ENCODE measurements at regions not wholly inside any gene's neighbourhood (a gene's known extent, or its start where the extent isn't known, plus 50 kb on each side); places are given as distances from the start of the nearest gene placed in this dataset.
"Not testable (repeated sequence)": the region's sequence is repeated elsewhere in the genome, so short reads cannot be mapped to it uniquely, and the experiment has no call there.

DNA sequence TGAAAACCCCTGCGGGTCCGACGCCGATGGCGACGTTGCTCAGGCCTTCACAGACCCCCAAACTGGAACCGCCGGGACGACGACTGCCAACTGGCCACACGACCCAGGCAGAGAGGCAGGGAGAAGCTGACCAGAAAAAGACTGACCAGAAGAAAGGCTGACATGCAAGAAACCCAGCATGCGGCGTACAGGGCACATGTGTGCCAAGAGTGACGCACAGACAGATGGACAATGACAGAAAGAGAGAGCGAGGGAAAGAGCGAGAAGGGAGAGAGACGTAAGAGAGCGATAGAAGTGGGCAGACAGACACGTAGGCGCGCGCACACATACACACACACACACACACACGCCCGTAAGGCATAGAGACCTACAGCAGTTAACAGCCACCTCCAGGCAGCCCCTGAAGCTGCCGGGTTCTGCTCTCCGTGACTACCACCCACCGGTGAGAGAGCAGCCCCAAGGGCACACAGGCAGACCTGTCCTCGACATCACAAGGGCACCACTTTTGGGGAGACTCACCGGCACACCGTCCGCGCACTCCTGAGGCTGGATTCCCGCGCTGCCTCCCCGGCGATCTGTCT is 67.2 kb upstream of the ZNF527 start:
- DNase-seq (ENCODE audit: extremely low spot score, insufficient read length, low read depth): no peak
- no peak for FAIRE-seq

DNA sequence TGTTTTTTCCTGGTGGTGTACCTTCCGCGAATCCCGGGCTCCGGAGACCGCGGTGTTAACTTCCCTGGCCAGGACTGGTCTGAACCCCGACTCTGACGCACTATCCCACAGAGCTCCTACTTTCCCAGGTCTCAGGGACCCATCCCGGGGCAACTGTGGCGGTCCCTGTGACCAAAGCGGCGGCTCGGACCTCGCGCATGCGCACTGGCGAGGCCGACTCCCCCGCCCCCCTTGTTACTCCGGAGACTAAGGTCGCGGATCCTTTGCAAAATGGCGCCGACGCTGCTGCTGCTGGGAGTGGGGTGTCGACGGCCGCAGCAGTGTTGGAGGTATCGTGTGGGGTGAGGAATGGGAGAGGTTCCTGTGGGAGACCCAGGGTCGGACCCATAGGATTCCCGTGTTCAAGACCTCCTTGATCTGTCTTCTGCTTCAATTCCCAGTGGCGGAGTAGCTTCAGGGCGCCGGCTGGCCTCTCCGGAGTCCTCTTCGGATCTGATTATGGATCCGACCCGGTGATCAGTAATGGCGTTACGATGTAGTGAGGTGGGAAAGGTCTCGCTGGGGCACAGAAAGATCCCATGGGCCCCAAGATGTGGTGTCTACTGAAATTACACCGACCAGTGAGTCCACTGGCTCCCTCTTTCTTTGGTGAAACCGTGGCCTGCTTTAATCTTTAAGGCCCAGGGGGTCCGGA is 66.6 kb upstream of the ZNF527 start:
- FAIRE-seq: no peak

DNA sequence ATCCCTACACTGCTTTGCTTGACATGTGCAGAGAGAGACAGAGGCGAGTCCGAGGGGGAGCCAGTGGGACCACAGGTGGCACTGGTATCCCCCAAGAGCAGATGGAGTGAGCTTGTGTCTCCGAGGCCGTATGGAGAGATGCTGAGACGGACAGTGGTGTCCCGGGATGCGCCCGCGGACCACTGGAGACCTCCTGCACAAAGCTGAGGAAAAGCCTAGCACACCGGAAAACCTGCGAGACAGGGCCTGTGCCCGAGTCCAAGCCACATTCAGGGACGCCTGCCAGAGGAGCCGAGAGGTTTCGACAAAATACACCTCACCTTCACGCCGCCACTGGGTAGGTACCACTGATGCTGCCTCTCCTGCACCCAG is 66.0 kb upstream of the ZNF527 start:
- no peak for FAIRE-seq

More for the DNA sequence above, 66.6 kb upstream of the ZNF527 start:
- no peak for DNase-seq (ENCODE audit: extremely low spot score, insufficient read length, low read depth)

DNA sequence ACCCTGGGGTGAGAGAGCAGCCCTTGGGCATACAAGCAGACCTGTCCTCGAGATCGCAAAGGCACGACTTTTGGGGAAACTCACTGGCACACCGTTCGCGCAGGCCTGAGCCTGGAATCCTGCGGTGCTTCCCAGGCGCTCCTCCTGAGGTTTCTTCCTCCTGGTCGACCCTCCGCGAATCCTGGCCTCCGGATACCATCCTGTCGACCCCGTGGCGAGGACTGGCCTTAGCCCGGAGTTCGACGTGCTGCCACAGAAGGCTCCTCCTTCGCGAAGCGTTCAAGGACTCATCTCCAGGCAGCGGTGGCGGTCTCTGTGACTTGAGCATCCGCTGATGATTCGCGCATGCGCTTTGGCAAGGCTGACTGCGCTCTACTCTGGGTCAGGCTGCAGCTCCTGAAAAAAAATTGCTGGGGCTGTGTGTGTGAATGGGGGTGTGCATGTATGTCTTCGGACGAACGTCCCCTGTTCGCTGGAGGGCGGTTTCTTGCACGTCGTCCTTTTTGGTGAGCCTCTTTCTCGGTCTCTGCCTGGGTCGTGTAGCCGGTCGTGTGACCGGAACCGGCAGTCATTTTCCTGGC is 64.4 kb upstream of the ZNF527 start:
- DNase-seq (ENCODE audit: extremely low spot score, insufficient read length, low read depth): no peak
- FAIRE-seq: no peak

More for the DNA sequence above, 66.0 kb upstream of the ZNF527 start:
- no peak for DNase-seq (ENCODE audit: extremely low spot score, insufficient read length, low read depth)

DNA sequence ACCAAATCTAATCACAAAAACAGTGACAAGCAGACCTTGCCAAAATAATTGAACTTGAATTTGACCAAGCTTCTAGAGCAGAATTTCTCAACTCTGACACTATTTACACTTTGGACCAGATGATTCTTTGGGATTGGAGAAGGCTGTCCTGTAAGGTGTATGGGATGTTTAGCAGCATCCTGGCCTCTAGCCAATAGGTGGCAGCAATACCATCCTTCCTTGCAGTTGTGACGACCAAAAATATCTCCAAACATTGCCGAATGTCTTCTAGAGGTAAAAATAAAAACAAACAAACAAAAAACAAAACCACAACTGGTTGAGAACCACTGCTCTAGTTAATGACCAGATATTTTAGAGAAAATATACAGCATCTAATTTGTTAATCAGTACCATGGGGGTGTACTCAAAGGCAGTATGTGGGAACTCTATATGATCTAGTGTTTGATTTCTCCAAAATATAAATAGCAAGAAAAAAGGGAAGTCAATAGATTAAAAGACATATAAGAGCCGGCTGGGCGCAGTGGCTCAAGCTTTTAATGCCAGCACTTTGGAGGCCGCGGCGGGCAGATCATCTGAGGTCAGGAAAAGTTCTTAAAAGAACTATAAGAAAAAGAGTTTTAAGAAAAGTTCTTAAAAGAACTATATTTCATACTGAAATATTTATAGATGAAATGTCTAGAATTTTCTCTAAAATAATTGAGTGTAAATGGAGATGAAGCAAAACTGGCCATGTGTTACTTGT is 60.9 kb upstream of the ZNF527 start:
- DNase-seq (ENCODE audit: extremely low spot score, insufficient read length, low read depth): no peak
- no peak for FAIRE-seq

DNA sequence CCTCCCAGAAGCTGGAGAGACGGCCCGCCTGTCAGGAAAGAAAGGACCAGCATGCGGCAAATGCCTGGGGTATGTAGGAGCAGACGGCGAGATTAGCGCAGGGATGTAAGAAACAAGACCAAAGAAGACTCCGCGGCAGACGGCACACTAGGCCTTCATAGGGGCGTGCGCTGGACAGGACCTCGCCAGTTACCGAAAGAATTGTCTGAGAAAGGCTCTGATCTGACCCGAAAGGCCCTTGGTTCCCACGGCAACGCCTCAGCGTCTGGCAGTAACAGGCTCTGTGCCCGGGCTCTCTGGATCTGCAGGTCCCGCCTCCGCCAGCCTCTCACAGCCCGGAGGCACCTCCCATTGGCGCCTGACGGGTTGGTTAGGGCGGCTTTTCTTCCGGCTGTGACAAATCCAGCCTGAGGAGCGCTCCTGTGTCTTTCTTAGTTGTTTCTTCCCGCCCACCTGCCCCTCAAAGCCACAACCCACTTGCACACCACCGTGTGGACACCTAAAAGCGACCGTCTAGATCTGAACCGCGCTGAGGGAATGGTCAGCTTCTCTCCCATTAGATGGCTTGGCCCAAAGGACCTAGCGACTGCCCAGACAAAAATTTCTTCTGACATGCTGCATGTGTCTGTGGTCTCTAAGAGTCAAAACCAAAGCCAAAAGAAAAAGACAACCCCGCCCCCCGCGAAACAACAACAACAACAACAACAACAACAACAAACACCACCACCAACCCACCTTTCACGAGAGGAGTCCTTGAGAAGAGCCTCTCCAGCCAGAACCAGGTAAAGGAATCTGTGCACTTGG is 58.2 kb upstream of the ZNF527 start:
- FAIRE-seq; DNase-seq (ENCODE audit: extremely low spot score, insufficient read length, low read depth): not testable (repeated sequence)

DNA sequence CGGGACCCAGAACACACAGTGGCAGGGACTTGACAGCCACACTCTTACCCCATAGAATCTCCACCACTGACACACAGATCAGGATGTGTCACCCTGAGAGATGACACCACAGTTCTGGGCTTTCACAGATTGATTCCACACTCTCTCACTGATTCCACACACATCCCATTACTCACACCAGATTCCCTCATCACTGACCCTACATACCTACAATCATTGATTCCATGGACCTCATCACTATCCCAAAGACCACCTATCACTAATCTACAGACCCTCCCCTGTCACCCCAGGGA is 57.6 kb upstream of the ZNF527 start:
- FAIRE-seq (no peak), DNase-seq (ENCODE audit: extremely low spot score, insufficient read length, low read depth) (no peak)

DNA sequence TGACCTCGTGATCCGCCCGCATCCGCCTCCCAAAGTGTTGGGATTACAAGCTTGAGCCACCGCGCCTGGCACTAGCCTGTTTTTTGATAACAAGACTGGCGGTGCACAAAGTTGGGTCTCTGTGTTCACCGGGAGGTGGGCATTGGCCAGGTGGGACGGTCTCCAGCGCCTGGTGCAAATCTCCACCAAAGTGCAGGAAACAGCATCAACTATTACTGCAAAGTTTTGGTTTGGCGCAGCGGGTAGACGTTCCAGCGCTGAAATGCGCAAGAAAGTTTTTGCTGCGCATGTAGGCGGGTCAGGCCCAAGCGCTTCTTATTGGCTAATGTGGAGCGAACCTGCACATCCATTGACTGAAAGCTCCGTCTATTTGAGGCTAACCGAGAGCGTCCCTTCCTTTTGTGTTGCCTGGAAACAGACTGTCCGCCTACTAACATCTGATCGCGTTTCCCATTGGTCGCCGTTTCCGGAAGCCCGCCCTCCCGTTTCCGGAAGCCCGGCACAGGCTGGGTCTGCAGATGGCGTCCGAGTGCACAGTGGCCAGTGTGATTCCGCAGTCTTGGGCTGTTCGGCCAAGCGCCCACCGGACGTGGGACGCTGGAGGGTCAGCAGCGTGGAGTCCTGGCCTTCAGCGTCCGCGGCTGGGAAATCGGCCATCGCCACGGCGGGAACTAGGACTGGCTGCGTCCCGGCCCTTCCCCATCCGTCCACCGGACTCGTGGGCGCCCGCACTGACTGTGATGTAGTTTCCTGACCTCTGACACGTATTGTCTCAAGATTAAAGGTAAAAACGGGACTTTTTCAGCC is 53.3 kb upstream of the ZNF527 start:
- peak; percentile 99 for FAIRE-seq
- peak; percentile 75 for DNase-seq (ENCODE audit: extremely low spot score, insufficient read length, low read depth)

DNA sequence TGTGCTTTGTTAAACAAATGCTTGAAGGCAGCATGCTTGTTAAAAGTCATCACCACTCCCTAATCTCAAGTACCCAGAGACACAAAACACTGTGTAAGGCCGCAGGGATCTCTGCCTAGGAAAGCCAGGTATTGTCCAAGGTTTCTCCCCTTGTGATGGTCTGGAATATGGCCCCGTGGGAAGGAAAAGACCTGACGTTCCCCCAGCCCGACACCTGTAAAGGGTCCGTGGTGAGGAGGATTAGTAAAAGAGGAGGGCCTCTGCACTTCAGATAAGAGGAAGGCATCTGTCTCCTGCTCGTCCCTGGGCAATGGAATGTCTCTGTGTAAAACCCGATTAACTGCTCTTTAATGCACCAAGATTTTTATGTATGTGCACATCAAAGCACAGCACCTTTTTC is 49.9 kb upstream of the ZNF527 start:
- not testable (repeated sequence) for DNase-seq (ENCODE audit: extremely low spot score, insufficient read length, low read depth); FAIRE-seq
